NB4 (cell line): ENCODE measurements at regions not wholly inside any gene's neighbourhood (a gene's known extent, or its start where the extent isn't known, plus 50 kb on each side); places are given as distances from the start of the nearest gene placed in this dataset.

Experiments used
- DNase-seq: peaks from one replicate; pipeline ENCODE4 v3.0.0; 2010; ENCODE audit warnings: low read depth
- H3K4me3 ChIP-seq: one replicate; pipeline ENCODE4 v1.5.1; 2011; ENCODE audit warnings: mild to moderate bottlenecking, low read depth, low read length, moderate library complexity
- CTCF ChIP-seq: IDR thresholded peaks from one replicate; pipeline ENCODE4 v1.5.1; 2012; ENCODE audit warnings: low read depth, low read length
- MAX ChIP-seq: IDR thresholded peaks from 2 replicates; pipeline ENCODE4 v1.6.1; 2011; ENCODE audit warnings: low read depth, low read length
- MYC ChIP-seq: IDR thresholded peaks from 2 replicates; pipeline ENCODE4 v1.6.1; 2011; ENCODE audit warnings: low read depth, low read length
- POLR2A ChIP-seq: IDR thresholded peaks from 2 replicates; pipeline ENCODE4 v1.6.1; 2011; ENCODE audit warnings: mild to moderate bottlenecking; ENCODE audit not compliant: insufficient read length; ENCODE audit errors: extremely low read depth

GRCh38 chr2:46825939-46826568, 89.6 kb downstream of the MCFD2 start:
- H3K4me3 ChIP-seq: no peak overlapping the region
- TF ChIP-seq CTCF (no peak), POLR2A (no peak), MYC (no peak), MAX (no peak)
- no peak for DNase-seq

- no peak for DNase-seq
- TF ChIP-seq MAX (no peak), POLR2A (no peak), MYC (no peak), CTCF (no peak)
- no peak overlapping the region for H3K4me3 ChIP-seq
Measured at GRCh38 chr2:46825231-46825938, 90.2 kb downstream of the MCFD2 start.

- no peak for TF ChIP-seq POLR2A
- TF ChIP-seq MAX: no peak
- no peak for TF ChIP-seq CTCF
- no peak for TF ChIP-seq MYC
- no peak overlapping the region for H3K4me3 ChIP-seq
- no peak for DNase-seq
Measured at GRCh38 chr2:46824611-46825010, 91.0 kb downstream of the MCFD2 start.

GRCh38 chr2:46821600-46821999, 94.0 kb downstream of the MCFD2 start:
- DNase-seq: no peak
- no peak overlapping the region for H3K4me3 ChIP-seq
- TF ChIP-seq CTCF (no peak), MAX (no peak), MYC (no peak), POLR2A (no peak)

- no peak overlapping the region for H3K4me3 ChIP-seq
- DNase-seq: no peak
- no peak for TF ChIP-seq CTCF
- TF ChIP-seq MYC: no peak
- TF ChIP-seq POLR2A: no peak
- TF ChIP-seq MAX: no peak
Measured at GRCh38 chr2:46818819-46819218, 96.8 kb downstream of the MCFD2 start.
